ENCODE measurements at regions not wholly inside any gene's neighbourhood (a gene's known extent, or its start where the extent isn't known, plus 50 kb on each side); places are given as distances from the start of the nearest gene placed in this dataset.

DNA sequence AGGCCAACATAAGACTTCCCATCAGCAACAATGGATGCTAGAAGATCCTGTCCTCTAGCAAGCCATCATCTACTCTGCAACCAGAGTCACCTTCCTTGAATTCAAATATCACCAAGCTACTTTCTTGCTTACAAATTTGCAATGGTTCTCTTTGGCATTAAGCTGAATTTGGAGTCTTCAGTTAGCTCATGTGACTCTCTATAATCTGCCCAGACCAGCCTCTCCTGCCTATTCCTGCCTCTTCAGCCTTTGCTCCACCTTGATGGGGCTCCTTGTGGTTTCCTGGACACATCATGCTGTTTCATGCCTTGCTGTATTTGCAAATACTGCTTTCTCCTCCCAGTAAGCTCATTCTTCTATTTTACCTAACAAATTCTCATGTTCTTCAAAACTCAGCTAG lies 82.3 kb downstream of the RASSF10 start:
- peaks cover 15% of the 10 kb centered on the region for H3K27me3 Mint-ChIP-seq (ENCODE audit: low read depth)
- H3K36me3 Mint-ChIP-seq = no peaks in the 10 kb centered on the region
- no peak overlapping the region for H3K27ac Mint-ChIP-seq
- no peak for DNase-seq (ENCODE audit: low spot score in 2 of 2, unreplicated experiment in 2 of 2)
- no peak overlapping the region for H3K4me3 Mint-ChIP-seq
- H3K4me1 Mint-ChIP-seq = no peaks in the 10 kb centered on the region
- TF ChIP-seq, protein P1, sequence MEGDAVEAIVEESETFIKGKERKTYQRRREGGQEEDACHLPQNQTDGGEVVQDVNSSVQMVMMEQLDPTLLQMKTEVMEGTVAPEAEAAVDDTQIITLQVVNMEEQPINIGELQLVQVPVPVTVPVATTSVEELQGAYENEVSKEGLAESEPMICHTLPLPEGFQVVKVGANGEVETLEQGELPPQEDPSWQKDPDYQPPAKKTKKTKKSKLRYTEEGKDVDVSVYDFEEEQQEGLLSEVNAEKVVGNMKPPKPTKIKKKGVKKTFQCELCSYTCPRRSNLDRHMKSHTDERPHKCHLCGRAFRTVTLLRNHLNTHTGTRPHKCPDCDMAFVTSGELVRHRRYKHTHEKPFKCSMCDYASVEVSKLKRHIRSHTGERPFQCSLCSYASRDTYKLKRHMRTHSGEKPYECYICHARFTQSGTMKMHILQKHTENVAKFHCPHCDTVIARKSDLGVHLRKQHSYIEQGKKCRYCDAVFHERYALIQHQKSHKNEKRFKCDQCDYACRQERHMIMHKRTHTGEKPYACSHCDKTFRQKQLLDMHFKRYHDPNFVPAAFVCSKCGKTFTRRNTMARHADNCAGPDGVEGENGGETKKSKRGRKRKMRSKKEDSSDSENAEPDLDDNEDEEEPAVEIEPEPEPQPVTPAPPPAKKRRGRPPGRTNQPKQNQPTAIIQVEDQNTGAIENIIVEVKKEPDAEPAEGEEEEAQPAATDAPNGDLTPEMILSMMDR (IDR thresholded peaks at IDR 0.05; ENCODE audit: unreplicated experiment) = no peak
- H3K9me3 Mint-ChIP-seq = peaks cover 27% of the 10 kb centered on the region

DNA sequence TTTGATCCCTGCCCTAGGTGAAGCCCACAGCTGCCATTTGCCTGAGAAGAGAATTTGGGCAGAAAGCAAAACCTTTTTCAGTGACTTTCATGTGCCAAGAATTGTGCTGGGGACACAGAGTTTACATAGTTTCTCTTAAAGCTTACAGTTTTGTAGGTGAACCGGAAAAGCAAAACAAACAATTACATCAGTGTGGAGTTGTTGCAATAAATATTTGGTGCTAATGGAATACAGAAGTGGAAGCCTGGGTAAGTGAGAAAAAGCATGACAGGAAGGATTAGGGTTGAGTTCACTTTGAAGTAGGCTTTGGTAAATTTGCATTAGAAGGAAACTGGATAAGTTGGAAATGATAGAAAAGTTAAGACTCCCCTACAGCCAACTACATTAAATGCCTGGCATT lies 82.7 kb downstream of the RASSF10 start:
- H3K4me3 Mint-ChIP-seq = no peak overlapping the region
- no peaks in the 10 kb centered on the region for H3K4me1 Mint-ChIP-seq
- TF ChIP-seq, protein P1 (IDR thresholded peaks at IDR 0.05; ENCODE audit: unreplicated experiment) = no peak
- peaks cover 27% of the 10 kb centered on the region for H3K9me3 Mint-ChIP-seq
- no peaks in the 10 kb centered on the region for H3K36me3 Mint-ChIP-seq
- DNase-seq (ENCODE audit: low spot score in 2 of 2, unreplicated experiment in 2 of 2) = no peak
- H3K27ac Mint-ChIP-seq = no peak overlapping the region
- peaks cover 11% of the 10 kb centered on the region for H3K27me3 Mint-ChIP-seq (ENCODE audit: low read depth)

DNA sequence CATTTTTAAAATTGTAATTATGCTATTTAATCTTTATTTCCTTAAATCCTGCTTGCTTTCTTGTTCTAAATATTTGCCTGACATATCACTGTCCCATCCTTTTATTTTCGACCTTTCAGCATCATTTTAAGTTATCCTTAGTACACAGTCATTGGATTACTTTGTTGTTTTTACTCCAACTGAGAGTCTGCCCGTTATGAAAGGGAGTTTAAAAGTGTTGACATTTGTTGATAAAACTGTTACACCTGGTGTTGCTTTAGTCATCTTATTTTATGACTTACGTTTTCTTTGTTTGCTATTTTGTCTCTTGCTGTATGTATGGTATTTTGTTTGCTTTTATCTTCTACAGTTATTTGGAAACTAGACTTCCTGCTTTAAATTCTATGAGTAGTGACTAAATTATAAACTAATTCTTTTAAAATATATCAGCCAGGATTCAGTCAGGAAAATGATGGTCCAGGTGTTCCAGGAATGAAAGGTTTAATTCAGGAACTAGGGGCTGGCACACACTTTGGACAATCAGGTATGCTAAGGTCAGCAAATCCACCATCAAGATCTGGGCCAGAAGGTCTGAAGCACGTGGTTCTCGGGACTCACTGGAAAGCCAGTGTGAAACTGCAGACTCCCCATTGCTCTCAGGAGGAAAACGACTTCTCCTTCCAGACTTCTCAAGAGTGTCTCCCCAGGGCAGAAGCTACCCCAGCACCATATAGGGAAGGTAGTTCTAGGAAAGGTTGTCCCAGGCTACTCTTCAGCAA lies 86.0 kb downstream of the RASSF10 start:
- no peak overlapping the region for H3K4me3 Mint-ChIP-seq
- H3K9me3 Mint-ChIP-seq = peaks cover 12% of the 10 kb centered on the region
- H3K4me1 Mint-ChIP-seq = no peaks in the 10 kb centered on the region
- DNase-seq (ENCODE audit: low spot score in 2 of 2, unreplicated experiment in 2 of 2) = no peak
- no peaks in the 10 kb centered on the region for H3K36me3 Mint-ChIP-seq
- TF ChIP-seq, protein P1 (IDR thresholded peaks at IDR 0.05; ENCODE audit: unreplicated experiment) = no peak
- no peaks in the 10 kb centered on the region for H3K27me3 Mint-ChIP-seq (ENCODE audit: low read depth)
- no peak overlapping the region for H3K27ac Mint-ChIP-seq

DNA sequence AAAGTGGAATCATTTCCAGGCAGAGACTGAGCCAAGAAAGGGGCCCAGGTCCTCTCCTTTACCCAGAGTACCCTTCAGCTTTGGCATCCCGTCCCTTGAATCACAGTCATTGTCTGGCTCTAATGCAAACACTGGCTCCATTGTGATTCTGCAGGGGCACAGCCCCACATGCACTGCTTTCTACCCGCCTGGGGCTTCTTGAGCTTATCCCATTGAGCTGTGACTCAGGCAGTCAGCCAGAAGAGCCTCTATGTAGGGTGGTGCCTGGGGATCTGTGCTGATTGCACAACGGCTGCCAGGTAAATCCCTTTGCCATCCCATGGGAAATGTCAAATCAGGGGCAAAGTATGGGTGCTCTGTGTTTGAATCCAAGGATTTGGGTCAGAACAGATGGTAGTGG lies 88.9 kb downstream of the RASSF10 start:
- DNase-seq (ENCODE audit: low spot score in 2 of 2, unreplicated experiment in 2 of 2) = no peak
- Mint-ChIP-seq H3K9me3 (peaks cover 5% of the 10 kb centered on the region), H3K4me3 (no peak overlapping the region), H3K36me3 (no peaks in the 10 kb centered on the region), H3K27me3 (ENCODE audit: low read depth) (no peaks in the 10 kb centered on the region), H3K4me1 (peaks cover 2% of the 10 kb centered on the region), H3K27ac (no peak overlapping the region)
- TF ChIP-seq, protein P1 (IDR thresholded peaks at IDR 0.05; ENCODE audit: unreplicated experiment) = no peak

DNA sequence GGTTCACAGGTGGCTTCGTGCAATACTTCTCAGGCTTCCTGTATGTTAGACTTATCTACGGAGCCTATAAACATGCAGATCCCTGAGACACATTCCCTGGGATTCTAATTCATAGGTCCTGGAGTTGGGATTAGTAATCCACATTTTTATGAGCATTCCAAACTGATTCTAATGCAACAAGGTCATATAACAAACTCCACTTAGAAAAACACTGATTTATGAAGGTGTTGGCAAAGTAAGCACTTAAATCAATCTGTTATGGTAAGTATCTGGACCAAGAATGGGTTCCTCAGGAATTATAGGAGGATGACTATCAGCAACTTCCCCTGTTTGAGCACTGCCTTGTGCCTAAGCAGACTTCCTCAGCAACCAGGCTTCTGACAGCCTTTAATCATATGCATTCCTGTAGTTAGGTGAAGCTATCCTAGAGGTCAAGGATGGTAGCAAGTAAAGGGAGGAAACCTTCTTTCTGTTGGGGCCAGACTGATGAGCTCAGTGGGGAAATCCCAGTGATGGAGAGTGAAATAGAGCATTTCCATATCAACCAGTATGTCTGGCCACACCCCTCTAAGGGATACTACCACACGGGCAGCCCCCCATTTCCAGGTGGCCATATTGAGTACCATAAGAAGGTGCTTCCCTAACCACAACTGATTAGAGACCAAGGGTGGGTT lies 89.6 kb downstream of the RASSF10 start:
- Mint-ChIP-seq H3K27ac (no peak overlapping the region), H3K36me3 (no peaks in the 10 kb centered on the region), H3K9me3 (no peaks in the 10 kb centered on the region), H3K4me1 (peaks cover 6% of the 10 kb centered on the region), H3K4me3 (no peak overlapping the region), H3K27me3 (ENCODE audit: low read depth) (no peaks in the 10 kb centered on the region)
- TF ChIP-seq, protein P1 (IDR thresholded peaks at IDR 0.05; ENCODE audit: unreplicated experiment) = no peak
- DNase-seq (ENCODE audit: low spot score in 2 of 2, unreplicated experiment in 2 of 2) = no peak

Measured in mesothelial cell of epicardium (in vitro differentiated cells).